ENCODE measurements at regions not wholly inside any gene's neighbourhood (a gene's known extent, or its start where the extent isn't known, plus 50 kb on each side); places are given as distances from the start of the nearest gene placed in this dataset.

- H3K4me3 ChIP-seq (ENCODE audit: low read depth, low read length) = no peak overlapping the region
- TF ChIP-seq CTCF (IDR thresholded peaks at IDR 0.05; ENCODE audit: low read depth, low read length) = no peak
Observed at GRCh38 chr1:224486801-224487583, 52.4 kb upstream of the WDR26 start.

- no peak for TF ChIP-seq CTCF (IDR thresholded peaks at IDR 0.05; ENCODE audit: low read depth, low read length)
Observed at GRCh38 chr1:224488806-224489499, 54.4 kb upstream of the WDR26 start.

GRCh38 chr1:224489534-224490365 lies 55.2 kb upstream of the WDR26 start:
- no peak for TF ChIP-seq CTCF (IDR thresholded peaks at IDR 0.05; ENCODE audit: low read depth, low read length)

More at GRCh38 chr1:224488806-224489499, 54.4 kb upstream of the WDR26 start:
- no peak overlapping the region for H3K4me3 ChIP-seq (ENCODE audit: low read depth, low read length)

GRCh38 chr1:224490549-224491537 lies 56.2 kb upstream of the WDR26 start:
- no peak for TF ChIP-seq CTCF (IDR thresholded peaks at IDR 0.05; ENCODE audit: low read depth, low read length)
- H3K4me3 ChIP-seq (ENCODE audit: low read depth, low read length) = no peak overlapping the region

More at GRCh38 chr1:224489534-224490365, 55.2 kb upstream of the WDR26 start:
- no peak overlapping the region for H3K4me3 ChIP-seq (ENCODE audit: low read depth, low read length)

GRCh38 chr1:224492015-224492414 lies 57.4 kb upstream of the WDR26 start:
- no peak for TF ChIP-seq CTCF (IDR thresholded peaks at IDR 0.05; ENCODE audit: low read depth, low read length)
- no peak overlapping the region for H3K4me3 ChIP-seq (ENCODE audit: low read depth, low read length)

- no peak for TF ChIP-seq CTCF (IDR thresholded peaks at IDR 0.05; ENCODE audit: low read depth, low read length)
- no peak overlapping the region for H3K4me3 ChIP-seq (ENCODE audit: low read depth, low read length)
Observed at GRCh38 chr1:224492632-224493031, 58.0 kb upstream of the WDR26 start.

Measured in WI38 (cell line).